ENCODE measurements at regions not wholly inside any gene's neighbourhood (a gene's known extent, or its start where the extent isn't known, plus 50 kb on each side); places are given as distances from the start of the nearest gene placed in this dataset.

- no peaks in the 10 kb centered on the region for H3K27me3 ChIP-seq (ENCODE audit: control insufficient read depth in 1 of 2, insufficient read depth in 2 of 2, low read length in 2 of 2)
- H2AFZ ChIP-seq (ENCODE audit: low read length) = no peak overlapping the region
- no peaks in the 10 kb centered on the region for H3K4me1 ChIP-seq (ENCODE audit: insufficient read depth, low read length)
- DNase-seq (ENCODE audit: low spot score) (peak; percentile 1), FAIRE-seq (peak; percentile 55), ATAC-seq (peak; percentile 73)
- H3K4me2 ChIP-seq (ENCODE audit: low read depth, low read length) = no peak overlapping the region
- no peak overlapping the region for H3K27ac ChIP-seq (ENCODE audit: extremely low read length, insufficient read depth, low read length)
- 0% methylated on average over 2 of the region's 4 CpGs for WGBS (ENCODE audit: low lambda C conversion rate)
- POLR2A ChIA-PET = no interaction called here
- TF ChIP-seq ZNF337 (CRISPR knock-in tag; IDR thresholded peaks at IDR 0.05; ENCODE audit: borderline replicate concordance, low read depth) (no peak), ZNF7 (CRISPR knock-in tag; IDR thresholded peaks at IDR 0.05) (no peak), GTF2F1 (IDR thresholded peaks at IDR 0.05; ENCODE audit: low read length) (no peak), STAG1 (CRISPR knock-in tag; IDR thresholded peaks at IDR 0.05) (peak; percentile 22; the same call in 1 of the 2 replicates), SMC3 (IDR thresholded peaks at IDR 0.05; ENCODE audit: low read length) (peak; percentile 67; the same call in 1 of the 2 replicates), NCOA5 (CRISPR knock-in tag; IDR thresholded peaks at IDR 0.05) (no peak), ZNF234 (CRISPR knock-in tag; conservative IDR thresholded peaks at IDR 0.05) (no peak), TRAFD1 (CRISPR knock-in tag; IDR thresholded peaks at IDR 0.05; ENCODE audit: borderline replicate concordance) (no peak), NR2F1 (CRISPR knock-in tag; IDR thresholded peaks at IDR 0.05) (no peak), ZNF136 (CRISPR knock-in tag; IDR thresholded peaks at IDR 0.05; ENCODE audit: low read depth) (no peak), ZNF720 (CRISPR knock-in tag; IDR thresholded peaks at IDR 0.05) (no peak), PPARG (CRISPR knock-in tag; conservative IDR thresholded peaks at IDR 0.05) (no peak), HOXA3 (CRISPR knock-in tag; IDR thresholded peaks at IDR 0.05) (no peak), ZNF225 (CRISPR knock-in tag; IDR thresholded peaks at IDR 0.05) (no peak), CTCF (CRISPR knock-in tag; IDR thresholded peaks at IDR 0.05) (peak; percentile 52)
- TF ChIP-seq, protein P1, sequence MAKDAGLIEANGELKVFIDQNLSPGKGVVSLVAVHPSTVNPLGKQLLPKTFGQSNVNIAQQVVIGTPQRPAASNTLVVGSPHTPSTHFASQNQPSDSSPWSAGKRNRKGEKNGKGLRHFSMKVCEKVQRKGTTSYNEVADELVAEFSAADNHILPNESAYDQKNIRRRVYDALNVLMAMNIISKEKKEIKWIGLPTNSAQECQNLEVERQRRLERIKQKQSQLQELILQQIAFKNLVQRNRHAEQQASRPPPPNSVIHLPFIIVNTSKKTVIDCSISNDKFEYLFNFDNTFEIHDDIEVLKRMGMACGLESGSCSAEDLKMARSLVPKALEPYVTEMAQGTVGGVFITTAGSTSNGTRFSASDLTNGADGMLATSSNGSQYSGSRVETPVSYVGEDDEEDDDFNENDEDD (CRISPR knock-in tag; IDR thresholded peaks at IDR 0.05; ENCODE audit: borderline replicate concordance) = no peak
- TF ChIP-seq, protein P2, sequence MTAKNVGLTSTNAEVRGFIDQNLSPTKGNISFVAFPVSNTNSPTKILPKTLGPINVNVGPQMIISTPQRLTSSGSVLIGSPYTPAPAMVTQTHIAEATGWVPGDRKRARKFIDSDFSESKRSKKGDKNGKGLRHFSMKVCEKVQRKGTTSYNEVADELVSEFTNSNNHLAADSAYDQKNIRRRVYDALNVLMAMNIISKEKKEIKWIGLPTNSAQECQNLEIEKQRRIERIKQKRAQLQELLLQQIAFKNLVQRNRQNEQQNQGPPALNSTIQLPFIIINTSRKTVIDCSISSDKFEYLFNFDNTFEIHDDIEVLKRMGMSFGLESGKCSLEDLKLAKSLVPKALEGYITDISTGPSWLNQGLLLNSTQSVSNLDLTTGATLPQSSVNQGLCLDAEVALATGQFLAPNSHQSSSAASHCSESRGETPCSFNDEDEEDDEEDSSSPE (CRISPR knock-in tag; IDR thresholded peaks at IDR 0.05) = no peak
- TF ChIP-seq, protein P3, sequence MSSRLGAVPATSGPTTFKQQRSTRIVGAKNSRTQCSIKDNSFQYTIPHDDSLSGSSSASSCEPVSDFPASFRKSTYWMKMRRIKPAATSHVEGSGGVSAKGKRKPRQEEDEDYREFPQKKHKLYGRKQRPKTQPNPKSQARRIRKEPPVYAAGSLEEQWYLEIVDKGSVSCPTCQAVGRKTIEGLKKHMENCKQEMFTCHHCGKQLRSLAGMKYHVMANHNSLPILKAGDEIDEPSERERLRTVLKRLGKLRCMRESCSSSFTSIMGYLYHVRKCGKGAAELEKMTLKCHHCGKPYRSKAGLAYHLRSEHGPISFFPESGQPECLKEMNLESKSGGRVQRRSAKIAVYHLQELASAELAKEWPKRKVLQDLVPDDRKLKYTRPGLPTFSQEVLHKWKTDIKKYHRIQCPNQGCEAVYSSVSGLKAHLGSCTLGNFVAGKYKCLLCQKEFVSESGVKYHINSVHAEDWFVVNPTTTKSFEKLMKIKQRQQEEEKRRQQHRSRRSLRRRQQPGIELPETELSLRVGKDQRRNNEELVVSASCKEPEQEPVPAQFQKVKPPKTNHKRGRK (CRISPR knock-in tag; IDR thresholded peaks at IDR 0.05) = no peak
- H3K36me3 ChIP-seq (replicated peaks in 1 of 2; ENCODE audit: control insufficient read depth in 1 of 2, insufficient read depth in 2 of 2, low read length in 2 of 2) = no peaks in the 10 kb centered on the region
- CTCF ChIA-PET (ENCODE audit: low intra/inter-chr PET ratio, low total read pairs) = interaction anchor here (1.6 kb wide), 1 partner anchor 60 kb away, joined by 9 read pairs; no protein-coding TSS in a partner anchor
- no peaks in the 10 kb centered on the region for H3K79me2 ChIP-seq (ENCODE audit: insufficient read depth, low read length)
- H3K4me3 ChIP-seq (replicated peaks in 1 of 3; ENCODE audit: insufficient read depth in 1 of 3, low read depth in 2 of 3, low read length in 3 of 3) = no peak overlapping the region
- no peak overlapping the region for H3K9ac ChIP-seq (ENCODE audit: insufficient read depth, low read depth, low read length)
- no peaks in the 10 kb centered on the region for H3K9me3 ChIP-seq (ENCODE audit: low read length)
- intact Hi-C loops (cut with micrococcal nuclease; ENCODE audit: unreplicated experiment) (loop anchor here (2.0 kb wide), 1 partner anchor 61 kb away; no protein-coding TSS in a partner anchor), in situ Hi-C loops (cut with HindIII; ENCODE audit: extremely low pct_ligation_motif_present, low pct_unique_long_range_greater_than_20kb) (no loop called here)
- no TSS peak for BruUV-seq (replicated peaks)
- H4K20me1 ChIP-seq (ENCODE audit: insufficient read depth, low read length) = no peaks in the 10 kb centered on the region
Measured at GRCh38 chrX:8879750-8880149, 78.6 kb upstream of the FAM9A start.
